Colonic mucosa (tissue), 4 donors: ENCODE measurements at regions not wholly inside any gene's neighbourhood (a gene's known extent, or its start where the extent isn't known, plus 50 kb on each side); places are given as distances from the start of the nearest gene placed in this dataset.

Experiments
- DNase-seq: peaks from one replicate; pipeline ENCODE4 v3.0.0-alpha.2; 2020
- H3K27ac ChIP-seq: fragments of 200-600 bp; one replicate; pipeline ENCODE4 v1.8.0; 2021
- H3K27me3 ChIP-seq: fragments of 200-600 bp; one replicate; pipeline ENCODE4 v1.8.0; 2021
- H3K36me3 ChIP-seq: fragments of 200-600 bp; one replicate; pipeline ENCODE4 v1.8.0; 2021
- H3K4me1 ChIP-seq: fragments of 200-600 bp; one replicate; pipeline ENCODE4 v1.8.0; 2021; ENCODE audit warnings: mild to moderate bottlenecking
- H3K4me3 ChIP-seq: fragments of 200-600 bp; one replicate; pipeline ENCODE4 v1.8.0; 2021
- H3K9ac ChIP-seq, 2 donors: one replicate each; pipeline ENCODE4 v1.7.0; 2013; ENCODE audit warnings: control low read depth in 2 of 2, low read depth in 2 of 2, low read length in 2 of 2
- H3K9me3 ChIP-seq: fragments of 200-600 bp; one replicate; pipeline ENCODE4 v1.8.0; 2021
- intact Hi-C: fragments of 100-400 bp; cut with DNase I; formaldehyde crosslinking; loops from one replicate; pipeline ENCODE4 v1.14.1; 2022
- TF ChIP-seq, protein P1 (sequence below): fragments of 200-600 bp; IDR thresholded peaks from one replicate; pipeline ENCODE4 v1.8.0; 2022; ENCODE audit warnings: antibody characterized with exemption, mild to moderate bottlenecking
- donor health status: healthy.
- donor health status: DM: no; HTN: no; CAD: no.
- donor health status: DM: no; HTN: no; CAD: no.

DNA sequence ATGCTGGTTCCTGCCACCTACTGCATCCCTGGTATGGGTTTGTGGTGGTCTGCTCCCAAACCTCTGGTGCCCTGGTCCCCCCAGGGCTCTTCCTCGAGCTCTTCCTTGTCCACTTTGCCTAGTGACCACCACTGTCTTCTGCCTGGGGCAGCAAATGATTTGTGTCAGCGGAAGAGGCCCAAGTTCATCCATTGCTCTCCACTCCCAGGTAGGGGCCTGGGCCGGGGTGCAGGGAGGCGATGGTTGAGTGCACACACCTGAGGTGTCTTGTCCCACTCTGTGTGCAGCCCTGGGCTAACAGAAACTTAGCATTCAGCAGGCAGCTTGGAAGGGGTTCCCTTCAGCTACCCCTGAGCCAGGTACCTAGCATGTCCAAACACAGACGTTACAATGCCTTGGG, 75.6 kb upstream of the SOX3 start:
- Histone ChIP-seq H3K27me3 (no peaks in the 10 kb centered on the region), H3K27ac (no peak overlapping the region), H3K4me1 (no peaks in the 10 kb centered on the region), H3K4me3 (no peak overlapping the region), H3K36me3 (no peaks in the 10 kb centered on the region), H3K9ac (no peak overlapping the region), H3K9me3 (no peaks in the 10 kb centered on the region)
- intact Hi-C loops, result no loop called here
- DNase-seq, result no peak
- TF ChIP-seq, protein P1, sequence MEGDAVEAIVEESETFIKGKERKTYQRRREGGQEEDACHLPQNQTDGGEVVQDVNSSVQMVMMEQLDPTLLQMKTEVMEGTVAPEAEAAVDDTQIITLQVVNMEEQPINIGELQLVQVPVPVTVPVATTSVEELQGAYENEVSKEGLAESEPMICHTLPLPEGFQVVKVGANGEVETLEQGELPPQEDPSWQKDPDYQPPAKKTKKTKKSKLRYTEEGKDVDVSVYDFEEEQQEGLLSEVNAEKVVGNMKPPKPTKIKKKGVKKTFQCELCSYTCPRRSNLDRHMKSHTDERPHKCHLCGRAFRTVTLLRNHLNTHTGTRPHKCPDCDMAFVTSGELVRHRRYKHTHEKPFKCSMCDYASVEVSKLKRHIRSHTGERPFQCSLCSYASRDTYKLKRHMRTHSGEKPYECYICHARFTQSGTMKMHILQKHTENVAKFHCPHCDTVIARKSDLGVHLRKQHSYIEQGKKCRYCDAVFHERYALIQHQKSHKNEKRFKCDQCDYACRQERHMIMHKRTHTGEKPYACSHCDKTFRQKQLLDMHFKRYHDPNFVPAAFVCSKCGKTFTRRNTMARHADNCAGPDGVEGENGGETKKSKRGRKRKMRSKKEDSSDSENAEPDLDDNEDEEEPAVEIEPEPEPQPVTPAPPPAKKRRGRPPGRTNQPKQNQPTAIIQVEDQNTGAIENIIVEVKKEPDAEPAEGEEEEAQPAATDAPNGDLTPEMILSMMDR, result no peak

DNA sequence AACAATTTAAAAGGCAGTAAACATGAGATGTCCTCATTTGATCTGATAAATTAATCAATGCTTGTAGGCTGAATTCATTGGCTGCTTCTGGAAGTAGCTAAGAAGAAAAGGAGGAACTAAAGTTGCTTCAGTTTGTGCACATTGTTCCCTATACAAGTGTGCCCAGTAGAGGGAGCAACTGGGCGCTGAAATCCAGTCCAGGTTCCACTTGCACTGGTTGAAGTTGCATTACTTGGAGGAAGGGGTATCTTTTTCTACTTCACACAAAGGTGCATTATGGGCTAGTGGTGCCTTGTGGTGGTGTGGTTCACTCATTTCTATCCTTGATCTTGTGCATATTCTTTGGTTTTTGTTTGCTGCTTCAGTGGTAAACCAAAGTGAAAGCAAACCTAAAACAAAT, 67.9 kb upstream of the SOX3 start:
- Histone ChIP-seq H3K4me3 (no peak overlapping the region), H3K4me1 (no peaks in the 10 kb centered on the region), H3K36me3 (no peaks in the 10 kb centered on the region), H3K27me3 (no peaks in the 10 kb centered on the region), H3K27ac (no peak overlapping the region), H3K9ac (no peak overlapping the region), H3K9me3 (no peaks in the 10 kb centered on the region)
- intact Hi-C loops, result no loop called here
- TF ChIP-seq, protein P1, result peak; percentile 35
- DNase-seq, result peak; percentile 39

DNA sequence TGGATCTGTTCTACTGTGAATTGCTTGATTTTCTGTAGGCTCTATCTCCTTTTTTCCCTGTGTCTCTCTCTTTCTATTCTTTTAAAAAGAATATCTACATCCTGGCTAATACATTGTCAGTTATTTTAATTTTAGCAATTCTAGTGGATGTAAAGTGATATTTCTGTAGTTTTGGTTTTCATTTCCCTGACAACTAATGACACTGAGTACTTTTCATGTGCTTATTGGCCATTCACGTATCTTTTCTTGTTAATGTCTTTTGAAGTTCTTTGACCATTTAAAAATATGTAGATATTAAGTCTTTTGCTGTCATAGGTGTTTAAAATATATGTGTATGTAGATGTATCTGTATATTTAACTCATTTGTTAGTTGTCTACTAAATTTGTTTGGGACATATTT, 59.0 kb upstream of the SOX3 start:
- Histone ChIP-seq H3K9ac (no peak overlapping the region), H3K27ac (no peak overlapping the region), H3K4me3 (no peak overlapping the region), H3K9me3 (no peaks in the 10 kb centered on the region), H3K4me1 (no peaks in the 10 kb centered on the region), H3K36me3 (no peaks in the 10 kb centered on the region), H3K27me3 (no peaks in the 10 kb centered on the region)
- DNase-seq, result no peak
- TF ChIP-seq, protein P1, result no peak
- intact Hi-C loops, result no loop called here
